Hepatocyte (in vitro differentiated cells): ENCODE measurements at regions not wholly inside any gene's neighbourhood (a gene's known extent, or its start where the extent isn't known, plus 50 kb on each side); places are given as distances from the start of the nearest gene placed in this dataset.

ENCODE experiments used
- EZH2 ChIP-seq: fragments of 200-600 bp; sonication (generic); IDR thresholded peaks from 2 replicates; pipeline ENCODE4 v1.6.1; 2016; ENCODE audit warnings: antibody characterized with exemption, mild to moderate bottlenecking, borderline replicate concordance
- EZH2phosphoT487 ChIP-seq: fragments of 200-600 bp; sonication (generic); IDR thresholded peaks from one replicate; pipeline ENCODE4 v1.6.1; 2018; ENCODE audit warnings: antibody characterized with exemption, mild to moderate bottlenecking, low read depth, moderate library complexity; ENCODE audit not compliant: unreplicated experiment, severe bottlenecking
- TF ChIP-seq, protein P1 (sequence below): fragments of 200-600 bp; sonication (generic); IDR thresholded peaks from 2 replicates; pipeline ENCODE4 v1.5.1; 2016; ENCODE audit warnings: antibody characterized with exemption, mild to moderate bottlenecking; ENCODE audit not compliant: poor library complexity

DNA sequence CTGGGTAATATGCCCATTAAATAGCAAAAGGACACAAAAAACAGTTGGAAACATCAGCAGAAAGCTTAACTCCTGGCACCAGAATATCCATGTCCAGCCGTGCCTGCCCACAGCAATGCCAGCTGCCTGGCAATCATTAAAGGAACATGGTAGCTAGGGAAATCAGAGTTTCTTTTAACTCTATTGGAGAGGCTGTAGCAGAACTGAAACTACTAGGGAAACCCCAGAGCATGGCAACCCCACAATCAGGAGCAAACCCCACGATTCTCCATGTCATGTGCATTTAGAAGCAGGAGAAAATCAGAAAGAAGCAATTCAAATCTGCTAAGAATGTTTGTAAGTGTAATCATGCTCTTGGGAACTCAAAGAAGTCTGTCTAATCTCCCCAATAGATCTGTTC lies 409.0 kb upstream of the SMIM21 start:
- TF ChIP-seq, protein P1, sequence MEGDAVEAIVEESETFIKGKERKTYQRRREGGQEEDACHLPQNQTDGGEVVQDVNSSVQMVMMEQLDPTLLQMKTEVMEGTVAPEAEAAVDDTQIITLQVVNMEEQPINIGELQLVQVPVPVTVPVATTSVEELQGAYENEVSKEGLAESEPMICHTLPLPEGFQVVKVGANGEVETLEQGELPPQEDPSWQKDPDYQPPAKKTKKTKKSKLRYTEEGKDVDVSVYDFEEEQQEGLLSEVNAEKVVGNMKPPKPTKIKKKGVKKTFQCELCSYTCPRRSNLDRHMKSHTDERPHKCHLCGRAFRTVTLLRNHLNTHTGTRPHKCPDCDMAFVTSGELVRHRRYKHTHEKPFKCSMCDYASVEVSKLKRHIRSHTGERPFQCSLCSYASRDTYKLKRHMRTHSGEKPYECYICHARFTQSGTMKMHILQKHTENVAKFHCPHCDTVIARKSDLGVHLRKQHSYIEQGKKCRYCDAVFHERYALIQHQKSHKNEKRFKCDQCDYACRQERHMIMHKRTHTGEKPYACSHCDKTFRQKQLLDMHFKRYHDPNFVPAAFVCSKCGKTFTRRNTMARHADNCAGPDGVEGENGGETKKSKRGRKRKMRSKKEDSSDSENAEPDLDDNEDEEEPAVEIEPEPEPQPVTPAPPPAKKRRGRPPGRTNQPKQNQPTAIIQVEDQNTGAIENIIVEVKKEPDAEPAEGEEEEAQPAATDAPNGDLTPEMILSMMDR, result no peak
- TF ChIP-seq EZH2 (no peak), EZH2phosphoT487 (no peak)
